ENCODE measurements at regions not wholly inside any gene's neighbourhood (a gene's known extent, or its start where the extent isn't known, plus 50 kb on each side); places are given as distances from the start of the nearest gene placed in this dataset.

DNA sequence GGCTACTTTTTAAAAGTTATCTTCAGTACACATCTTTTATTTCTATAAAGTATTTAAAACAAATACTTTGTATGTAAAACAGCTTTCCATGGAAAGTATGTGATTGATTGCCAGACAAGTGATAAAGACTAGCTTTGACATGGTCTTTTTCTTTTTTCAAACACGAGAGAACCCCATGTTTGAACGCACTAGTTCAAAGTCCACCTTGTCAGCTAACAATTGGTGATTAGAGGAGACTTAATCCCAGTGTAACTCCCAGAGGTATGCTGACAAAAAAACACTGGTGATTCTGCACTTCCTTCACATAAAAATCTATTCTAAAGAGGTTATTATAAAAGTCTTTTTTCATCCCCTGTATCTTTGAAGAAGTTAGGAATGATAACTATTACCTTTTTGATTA is 438.1 kb downstream of the GJA1 start:
- Histone ChIP-seq H3K4me1 (no peaks in the 10 kb centered on the region), H3K9me3 (no peaks in the 10 kb centered on the region), H3K27me3 (no peaks in the 10 kb centered on the region), H3K36me3 (no peaks in the 10 kb centered on the region), H3K4me3 (no peak overlapping the region), H3K27ac (no peak overlapping the region)
- no peak for TF ChIP-seq CTCF (IDR thresholded peaks at IDR 0.05)
- DNase-seq (ENCODE audit: low spot score) = no peak

GRCh38 chr6:121876721-121877120 is 441.3 kb downstream of the GJA1 start:
- no peak overlapping the region for H3K27ac ChIP-seq
- H3K36me3 ChIP-seq = no peaks in the 10 kb centered on the region
- no peak overlapping the region for H3K4me3 ChIP-seq
- H3K27me3 ChIP-seq = no peaks in the 10 kb centered on the region
- no peak for DNase-seq (ENCODE audit: low spot score)
- no peaks in the 10 kb centered on the region for H3K4me1 ChIP-seq
- TF ChIP-seq CTCF (IDR thresholded peaks at IDR 0.05) = no peak
- H3K9me3 ChIP-seq = no peaks in the 10 kb centered on the region

DNA sequence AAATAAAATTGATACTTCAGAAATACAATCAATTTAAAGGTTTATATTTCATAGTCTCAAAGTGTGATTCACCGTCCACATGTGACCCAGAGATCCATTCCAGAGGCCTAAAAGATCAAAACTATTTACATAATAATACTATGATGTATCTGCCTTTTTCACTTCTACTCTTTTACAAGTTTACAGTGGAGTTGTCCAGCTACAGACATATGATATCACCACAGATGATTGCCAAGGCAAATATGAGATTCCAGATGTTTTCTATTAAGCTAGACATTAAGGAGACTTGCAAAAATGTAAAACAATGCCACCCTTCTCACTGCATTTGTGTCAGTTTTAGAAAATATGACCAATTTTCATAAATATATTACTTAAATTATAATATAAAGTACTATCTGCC is 443.7 kb downstream of the GJA1 start:
- Histone ChIP-seq H3K27ac (no peak overlapping the region), H3K36me3 (no peaks in the 10 kb centered on the region), H3K4me3 (no peak overlapping the region), H3K27me3 (no peaks in the 10 kb centered on the region), H3K9me3 (no peaks in the 10 kb centered on the region), H3K4me1 (peaks cover 0 to 12% of the 10 kb centered on the region in 2 donors)
- TF ChIP-seq CTCF (IDR thresholded peaks at IDR 0.05) = no peak
- no peak for DNase-seq (ENCODE audit: low spot score)

- TF ChIP-seq CTCF (IDR thresholded peaks at IDR 0.05) = no peak
- no peak overlapping the region for H3K27ac ChIP-seq
- H3K36me3 ChIP-seq = no peaks in the 10 kb centered on the region
- no peaks in the 10 kb centered on the region for H3K27me3 ChIP-seq
- no peak for DNase-seq (ENCODE audit: low spot score)
- no peak overlapping the region for H3K4me3 ChIP-seq
- no peaks in the 10 kb centered on the region for H3K9me3 ChIP-seq
- peaks cover 0 to 12% of the 10 kb centered on the region in 2 donors for H3K4me1 ChIP-seq
These were observed 445.4 kb downstream of the GJA1 start for GRCh38 chr6:121880831-121881230.

GRCh38 chr6:121881974-121882667 is 446.7 kb downstream of the GJA1 start:
- no peak overlapping the region for H3K4me3 ChIP-seq
- no peaks in the 10 kb centered on the region for H3K9me3 ChIP-seq
- no peak for DNase-seq (ENCODE audit: low spot score)
- H3K4me1 ChIP-seq = peaks cover 0 to 12% of the 10 kb centered on the region in 2 donors
- no peak overlapping the region for H3K27ac ChIP-seq
- no peaks in the 10 kb centered on the region for H3K36me3 ChIP-seq
- no peak for TF ChIP-seq CTCF (IDR thresholded peaks at IDR 0.05)
- H3K27me3 ChIP-seq = no peaks in the 10 kb centered on the region

- Histone ChIP-seq H3K9me3 (no peaks in the 10 kb centered on the region), H3K27me3 (no peaks in the 10 kb centered on the region), H3K36me3 (no peaks in the 10 kb centered on the region), H3K4me1 (peaks cover 0 to 12% of the 10 kb centered on the region in 2 donors), H3K4me3 (no peak overlapping the region), H3K27ac (no peak overlapping the region)
- DNase-seq (ENCODE audit: low spot score) = no peak
- no peak for TF ChIP-seq CTCF (IDR thresholded peaks at IDR 0.05)
These were observed 448.6 kb downstream of the GJA1 start for GRCh38 chr6:121884091-121884490.
